Neural cell (in vitro differentiated cells): ENCODE measurements at regions not wholly inside any gene's neighbourhood (a gene's known extent, or its start where the extent isn't known, plus 50 kb on each side); places are given as distances from the start of the nearest gene placed in this dataset.

ENCODE experiments used
- EP300 ChIP-seq: fragments of 450-650 bp; conservative IDR thresholded peaks from 2 replicates; pipeline ENCODE4 v1.6.1; 2014; ENCODE audit warnings: antibody characterized with exemption, mild to moderate bottlenecking, moderate library complexity; ENCODE audit not compliant: poor library complexity, severe bottlenecking
- EZH2 ChIP-seq: fragments of 200-600, 300-800 bp; shearing (Covaris generic), sonication (generic); IDR thresholded peaks from 2 replicates; pipeline ENCODE4 v1.6.1; 2014; ENCODE audit warnings: antibody characterized with exemption, low read length, borderline replicate concordance, mild to moderate bottlenecking; ENCODE audit not compliant: insufficient read depth, poor library complexity, severe bottlenecking
- MXI1 ChIP-seq: fragments of 450-650 bp; conservative IDR thresholded peaks from 2 replicates; pipeline ENCODE4 v1.6.1; 2014; ENCODE audit warnings: antibody characterized with exemption, mild to moderate bottlenecking; ENCODE audit not compliant: poor library complexity, severe bottlenecking
- POLR2AphosphoS5 ChIP-seq: IDR thresholded peaks from 2 replicates; pipeline ENCODE4 v1.6.1; 2012
- RAD21 ChIP-seq: fragments of 450-650 bp; conservative IDR thresholded peaks from 2 replicates; pipeline ENCODE4 v1.6.1; 2014; ENCODE audit warnings: antibody characterized with exemption, mild to moderate bottlenecking, moderate library complexity
- SMC3 ChIP-seq: fragments of 450-650 bp; conservative IDR thresholded peaks from 2 replicates; pipeline ENCODE4 v1.6.1; 2014; ENCODE audit warnings: antibody characterized with exemption, mild to moderate bottlenecking, moderate library complexity; ENCODE audit not compliant: poor library complexity
- TAF1 ChIP-seq: IDR thresholded peaks from 2 replicates; pipeline ENCODE4 v1.6.1; 2012; ENCODE audit warnings: low read depth
- TF ChIP-seq, protein P1 (sequence below): fragments of 450-650 bp; IDR thresholded peaks from 2 replicates; pipeline ENCODE4 v1.5.1; 2014; ENCODE audit warnings: antibody characterized with exemption, mild to moderate bottlenecking, moderate library complexity; ENCODE audit not compliant: poor library complexity, severe bottlenecking

- TF ChIP-seq EP300 (no peak), POLR2AphosphoS5 (no peak), MXI1 (no peak), EZH2 (no peak), RAD21 (no peak), TAF1 (no peak), SMC3 (no peak)
- TF ChIP-seq, protein P1, sequence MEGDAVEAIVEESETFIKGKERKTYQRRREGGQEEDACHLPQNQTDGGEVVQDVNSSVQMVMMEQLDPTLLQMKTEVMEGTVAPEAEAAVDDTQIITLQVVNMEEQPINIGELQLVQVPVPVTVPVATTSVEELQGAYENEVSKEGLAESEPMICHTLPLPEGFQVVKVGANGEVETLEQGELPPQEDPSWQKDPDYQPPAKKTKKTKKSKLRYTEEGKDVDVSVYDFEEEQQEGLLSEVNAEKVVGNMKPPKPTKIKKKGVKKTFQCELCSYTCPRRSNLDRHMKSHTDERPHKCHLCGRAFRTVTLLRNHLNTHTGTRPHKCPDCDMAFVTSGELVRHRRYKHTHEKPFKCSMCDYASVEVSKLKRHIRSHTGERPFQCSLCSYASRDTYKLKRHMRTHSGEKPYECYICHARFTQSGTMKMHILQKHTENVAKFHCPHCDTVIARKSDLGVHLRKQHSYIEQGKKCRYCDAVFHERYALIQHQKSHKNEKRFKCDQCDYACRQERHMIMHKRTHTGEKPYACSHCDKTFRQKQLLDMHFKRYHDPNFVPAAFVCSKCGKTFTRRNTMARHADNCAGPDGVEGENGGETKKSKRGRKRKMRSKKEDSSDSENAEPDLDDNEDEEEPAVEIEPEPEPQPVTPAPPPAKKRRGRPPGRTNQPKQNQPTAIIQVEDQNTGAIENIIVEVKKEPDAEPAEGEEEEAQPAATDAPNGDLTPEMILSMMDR = no peak
Measured at GRCh38 chr7:31432176-31432575, 81.7 kb upstream of the ITPRID1 start.
